ENCODE measurements at regions not wholly inside any gene's neighbourhood (a gene's known extent, or its start where the extent isn't known, plus 50 kb on each side); places are given as distances from the start of the nearest gene placed in this dataset.

GRCh38 chr15:93932164-93932776 lies 299.1 kb upstream of the MCTP2 start:
- DNase-seq, result no peak

GRCh38 chr15:93929375-93930094 lies 301.8 kb upstream of the MCTP2 start:
- no peak for DNase-seq

GRCh38 chr15:93920204-93920603 lies 311.2 kb upstream of the MCTP2 start:
- no peak for DNase-seq

GRCh38 chr15:93918801-93919200 lies 312.6 kb upstream of the MCTP2 start:
- peak; percentile 82 for DNase-seq

GRCh38 chr15:93917181-93917580 lies 314.2 kb upstream of the MCTP2 start:
- DNase-seq, result no peak

- no peak for DNase-seq
Measured at GRCh38 chr15:93913871-93914270, 317.5 kb upstream of the MCTP2 start.

GRCh38 chr15:93913310-93913709 lies 318.1 kb upstream of the MCTP2 start:
- DNase-seq, result no peak

GRCh38 chr15:93900476-93901400 lies 330.6 kb upstream of the MCTP2 start:
- no peak for DNase-seq

- DNase-seq, result no peak
Measured at GRCh38 chr15:93899817-93900216, 331.5 kb upstream of the MCTP2 start.

GRCh38 chr15:93897377-93897776 lies 334.0 kb upstream of the MCTP2 start:
- no peak for DNase-seq

GRCh38 chr15:93895976-93896770 lies 335.2 kb upstream of the MCTP2 start:
- DNase-seq, result no peak

GRCh38 chr15:93894438-93895036 lies 336.8 kb upstream of the MCTP2 start:
- DNase-seq, result no peak

- DNase-seq, result no peak
Measured at GRCh38 chr15:93887151-93887550, 344.2 kb upstream of the MCTP2 start.

GRCh38 chr15:93882779-93883178 lies 348.6 kb upstream of the MCTP2 start:
- no peak for DNase-seq

GRCh38 chr15:93882141-93882540 lies 349.2 kb upstream of the MCTP2 start:
- no peak for DNase-seq

- DNase-seq, result no peak
Measured at GRCh38 chr15:93881310-93881709, 350.1 kb upstream of the MCTP2 start.

GRCh38 chr15:93880358-93880757 lies 351.0 kb upstream of the MCTP2 start:
- DNase-seq, result no peak

- DNase-seq, result no peak
Measured at GRCh38 chr15:93870583-93870982, 360.8 kb upstream of the MCTP2 start.

- DNase-seq, result no peak
Measured at GRCh38 chr15:93866948-93867347, 364.4 kb upstream of the MCTP2 start.

GRCh38 chr15:93866476-93866875 lies 364.9 kb upstream of the MCTP2 start:
- no peak for DNase-seq

- DNase-seq, result no peak
Measured at GRCh38 chr15:93865586-93865985, 365.8 kb upstream of the MCTP2 start.

- no peak for DNase-seq
Measured at GRCh38 chr15:93862791-93863190, 368.6 kb upstream of the MCTP2 start.

Measured in hematopoietic multipotent progenitor cell treated with erythropoietin and hydrocortisone succinate and interleukin-3 and kit ligand, for 8 days (in vitro differentiated cells).